Gastrocnemius medialis (tissue), 4 donors: ENCODE measurements at regions not wholly inside any gene's neighbourhood (a gene's known extent, or its start where the extent isn't known, plus 50 kb on each side); places are given as distances from the start of the nearest gene placed in this dataset.

Experiments
- CTCF ChIP-seq, 5 experiments: fragments of 450-650 bp in 3 of 5; fragments of 200-600 bp in 2 of 5; sonication (generic) in 2 of 5; IDR thresholded peaks in 4 of 5; conservative IDR thresholded peaks in 1 of 5; 1 replicate in 4 of 5; 2 replicates in 1 of 5; pipeline ENCODE4 v1.5.1; 2016 to 2019; ENCODE audit warnings: antibody characterized with exemption in 5 of 5, mild to moderate bottlenecking in 3 of 5, moderate library complexity in 3 of 5
- POLR2A ChIP-seq, 2 donors: fragments of 450-650 bp; IDR thresholded peaks; one replicate each; pipeline ENCODE4 v1.6.1; 2017; ENCODE audit warnings: antibody characterized with exemption in 2 of 2, mild to moderate bottlenecking in 2 of 2, moderate library complexity in 2 of 2

- TF ChIP-seq CTCF (IDR thresholded peaks at IDR 0.05 in 4 of 5, conservative IDR thresholded peaks at IDR 0.05 in 1 of 5) (no peak), POLR2A (IDR thresholded peaks at IDR 0.05) (no peak)
Observed at GRCh38 chr4:66842724-66843088, 702.6 kb downstream of the CENPC start.
